SH-SY5Y (cell line): ENCODE measurements at regions not wholly inside any gene's neighbourhood (a gene's known extent, or its start where the extent isn't known, plus 50 kb on each side); places are given as distances from the start of the nearest gene placed in this dataset.

Experiments used
- GATA2 ChIP-seq: IDR thresholded peaks from 2 replicates; pipeline ENCODE4 v1.6.1; 2011; ENCODE audit warnings: mild to moderate bottlenecking, low read depth, low read length
- GATA3 ChIP-seq: IDR thresholded peaks from 2 replicates; pipeline ENCODE4 v1.6.1; 2011; ENCODE audit warnings: low read depth, mild to moderate bottlenecking, low read length, moderate library complexity

DNA sequence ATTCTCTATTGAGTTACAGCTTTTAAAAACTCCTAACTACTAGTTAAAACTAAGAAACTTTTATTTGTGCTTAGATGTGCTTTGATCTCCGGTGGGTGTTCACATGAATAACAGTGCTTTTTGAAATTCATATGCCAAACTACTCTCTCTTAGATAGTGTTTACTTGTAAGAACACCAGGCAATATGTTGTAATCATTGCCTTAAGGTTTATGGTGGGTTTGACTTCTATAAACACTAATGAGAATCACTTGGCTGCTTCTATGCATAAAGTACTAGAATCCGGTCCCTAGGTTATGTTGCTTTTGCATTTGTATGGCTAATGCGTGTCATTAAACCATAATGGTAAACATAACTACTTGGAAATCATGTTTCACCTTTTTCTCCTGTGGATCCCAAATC is 203.9 kb upstream of the VSTM2A start:
- TF ChIP-seq GATA2 (no peak), GATA3 (no peak)
